ENCODE measurements at regions not wholly inside any gene's neighbourhood (a gene's known extent, or its start where the extent isn't known, plus 50 kb on each side); places are given as distances from the start of the nearest gene placed in this dataset.

- no peak for DNase-seq (ENCODE audit: low read depth)
- H3K4me3 ChIP-seq (ENCODE audit: low read depth, low read length) = no peak overlapping the region
- no peak for TF ChIP-seq CTCF (IDR thresholded peaks at IDR 0.05; ENCODE audit: control insufficient read depth, extremely low read depth, insufficient read depth)
These were observed 333.3 kb downstream of the PCDH7 start for GRCh38 chr4:31053451-31053850.

GRCh38 chr4:31054295-31054694 is 334.1 kb downstream of the PCDH7 start:
- H3K4me3 ChIP-seq (ENCODE audit: low read depth, low read length) = no peak overlapping the region
- TF ChIP-seq CTCF (IDR thresholded peaks at IDR 0.05; ENCODE audit: control insufficient read depth, extremely low read depth, insufficient read depth) = no peak
- DNase-seq (ENCODE audit: low read depth) = no peak

GRCh38 chr4:31058656-31059055 is 338.5 kb downstream of the PCDH7 start:
- TF ChIP-seq CTCF (IDR thresholded peaks at IDR 0.05; ENCODE audit: control insufficient read depth, extremely low read depth, insufficient read depth) = no peak

GRCh38 chr4:31059753-31060522 is 339.8 kb downstream of the PCDH7 start:
- no peak overlapping the region for H3K4me3 ChIP-seq (ENCODE audit: low read depth, low read length)
- no peak for DNase-seq (ENCODE audit: low read depth)
- no peak for TF ChIP-seq CTCF (IDR thresholded peaks at IDR 0.05; ENCODE audit: control insufficient read depth, extremely low read depth, insufficient read depth)

More at GRCh38 chr4:31058656-31059055, 338.5 kb downstream of the PCDH7 start:
- no peak overlapping the region for H3K4me3 ChIP-seq (ENCODE audit: low read depth, low read length)
- DNase-seq (ENCODE audit: low read depth) = no peak

- no peak overlapping the region for H3K4me3 ChIP-seq (ENCODE audit: low read depth, low read length)
- TF ChIP-seq CTCF (IDR thresholded peaks at IDR 0.05; ENCODE audit: control insufficient read depth, extremely low read depth, insufficient read depth) = no peak
- DNase-seq (ENCODE audit: low read depth) = no peak
These were observed 344.9 kb downstream of the PCDH7 start for GRCh38 chr4:31065086-31065485.

- H3K4me3 ChIP-seq (ENCODE audit: low read depth, low read length) = no peak overlapping the region
- no peak for DNase-seq (ENCODE audit: low read depth)
- TF ChIP-seq CTCF (IDR thresholded peaks at IDR 0.05; ENCODE audit: control insufficient read depth, extremely low read depth, insufficient read depth) = no peak
These were observed 348.3 kb downstream of the PCDH7 start for GRCh38 chr4:31068257-31069075.

Measured in LNCaP clone FGC (cell line).